PFSK-1 (cell line): ENCODE measurements at regions not wholly inside any gene's neighbourhood (a gene's known extent, or its start where the extent isn't known, plus 50 kb on each side); places are given as distances from the start of the nearest gene placed in this dataset.

ENCODE experiments used
- FOXP2 ChIP-seq: optimal IDR thresholded peaks from 2 replicates; pipeline ENCODE3; 2011; ENCODE audit warnings: borderline replicate concordance, control low read depth, inconsistent platforms; ENCODE audit not compliant: insufficient read depth; ENCODE audit errors: extremely low read length, extremely low read depth
- POLR2AphosphoS5 ChIP-seq: IDR thresholded peaks from 2 replicates; pipeline ENCODE4 v1.6.1; 2012; ENCODE audit warnings: low read depth, mild to moderate bottlenecking, control low read depth, low read length, moderate library complexity
- SIN3A ChIP-seq: IDR thresholded peaks from 2 replicates; pipeline ENCODE4 v1.6.1; 2012; ENCODE audit warnings: mild to moderate bottlenecking, low read length, moderate library complexity, borderline replicate concordance; ENCODE audit not compliant: insufficient read depth
- TAF1 ChIP-seq: IDR thresholded peaks from 2 replicates; pipeline ENCODE4 v1.6.1; 2012; ENCODE audit warnings: low read length, control low read depth, borderline replicate concordance; ENCODE audit not compliant: insufficient read depth
- TF ChIP-seq, protein P1 (sequence below), 2 experiments: IDR thresholded peaks; 2 replicates each; pipeline versions ENCODE4 v1.6.1 to v1.8.0; 2011 to 2012; ENCODE audit warnings: low read depth in 2 of 2, low read length in 2 of 2, control low read depth in 1 of 2, inconsistent platforms in 1 of 2, mild to moderate bottlenecking in 1 of 2, moderate library complexity in 1 of 2; ENCODE audit not compliant: insufficient read depth in 1 of 2

DNA sequence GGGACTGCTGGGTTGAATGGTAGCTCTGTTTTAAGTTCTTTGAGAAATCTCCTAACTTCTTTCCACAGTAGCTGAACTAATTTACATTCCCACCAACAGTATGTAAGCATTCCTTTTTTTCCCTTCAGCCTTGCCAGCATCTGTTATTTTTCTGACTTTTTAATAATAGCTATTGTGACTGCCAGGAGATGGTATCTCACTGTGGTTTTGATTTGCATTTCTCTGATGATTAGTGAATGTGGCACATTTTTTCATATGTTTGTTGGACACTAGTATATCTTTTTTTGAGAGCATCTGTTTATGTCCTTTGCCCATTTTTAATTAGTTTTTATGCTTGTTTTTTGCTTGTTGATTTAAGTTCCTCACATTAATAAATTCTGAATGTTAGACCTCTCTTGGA, 990.8 kb downstream of the GATA3 start:
- no peak for TF ChIP-seq POLR2AphosphoS5
- no peak for TF ChIP-seq TAF1
- no peak for TF ChIP-seq SIN3A
- no peak for TF ChIP-seq FOXP2
- TF ChIP-seq, protein P1, sequence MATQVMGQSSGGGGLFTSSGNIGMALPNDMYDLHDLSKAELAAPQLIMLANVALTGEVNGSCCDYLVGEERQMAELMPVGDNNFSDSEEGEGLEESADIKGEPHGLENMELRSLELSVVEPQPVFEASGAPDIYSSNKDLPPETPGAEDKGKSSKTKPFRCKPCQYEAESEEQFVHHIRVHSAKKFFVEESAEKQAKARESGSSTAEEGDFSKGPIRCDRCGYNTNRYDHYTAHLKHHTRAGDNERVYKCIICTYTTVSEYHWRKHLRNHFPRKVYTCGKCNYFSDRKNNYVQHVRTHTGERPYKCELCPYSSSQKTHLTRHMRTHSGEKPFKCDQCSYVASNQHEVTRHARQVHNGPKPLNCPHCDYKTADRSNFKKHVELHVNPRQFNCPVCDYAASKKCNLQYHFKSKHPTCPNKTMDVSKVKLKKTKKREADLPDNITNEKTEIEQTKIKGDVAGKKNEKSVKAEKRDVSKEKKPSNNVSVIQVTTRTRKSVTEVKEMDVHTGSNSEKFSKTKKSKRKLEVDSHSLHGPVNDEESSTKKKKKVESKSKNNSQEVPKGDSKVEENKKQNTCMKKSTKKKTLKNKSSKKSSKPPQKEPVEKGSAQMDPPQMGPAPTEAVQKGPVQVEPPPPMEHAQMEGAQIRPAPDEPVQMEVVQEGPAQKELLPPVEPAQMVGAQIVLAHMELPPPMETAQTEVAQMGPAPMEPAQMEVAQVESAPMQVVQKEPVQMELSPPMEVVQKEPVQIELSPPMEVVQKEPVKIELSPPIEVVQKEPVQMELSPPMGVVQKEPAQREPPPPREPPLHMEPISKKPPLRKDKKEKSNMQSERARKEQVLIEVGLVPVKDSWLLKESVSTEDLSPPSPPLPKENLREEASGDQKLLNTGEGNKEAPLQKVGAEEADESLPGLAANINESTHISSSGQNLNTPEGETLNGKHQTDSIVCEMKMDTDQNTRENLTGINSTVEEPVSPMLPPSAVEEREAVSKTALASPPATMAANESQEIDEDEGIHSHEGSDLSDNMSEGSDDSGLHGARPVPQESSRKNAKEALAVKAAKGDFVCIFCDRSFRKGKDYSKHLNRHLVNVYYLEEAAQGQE (IDR thresholded peaks at IDR 0.05; ENCODE audit: insufficient read depth in 1 of 2, low read depth in 2 of 2, low read length in 2 of 2), result no peak

GRCh38 chr10:9051328-9051974, 997.0 kb downstream of the GATA3 start:
- TF ChIP-seq SIN3A (no peak), FOXP2 (no peak), POLR2AphosphoS5 (no peak), TAF1 (no peak)
- TF ChIP-seq, protein P1 (IDR thresholded peaks at IDR 0.05; ENCODE audit: insufficient read depth in 1 of 2, low read depth in 2 of 2, low read length in 2 of 2), result no peak

DNA sequence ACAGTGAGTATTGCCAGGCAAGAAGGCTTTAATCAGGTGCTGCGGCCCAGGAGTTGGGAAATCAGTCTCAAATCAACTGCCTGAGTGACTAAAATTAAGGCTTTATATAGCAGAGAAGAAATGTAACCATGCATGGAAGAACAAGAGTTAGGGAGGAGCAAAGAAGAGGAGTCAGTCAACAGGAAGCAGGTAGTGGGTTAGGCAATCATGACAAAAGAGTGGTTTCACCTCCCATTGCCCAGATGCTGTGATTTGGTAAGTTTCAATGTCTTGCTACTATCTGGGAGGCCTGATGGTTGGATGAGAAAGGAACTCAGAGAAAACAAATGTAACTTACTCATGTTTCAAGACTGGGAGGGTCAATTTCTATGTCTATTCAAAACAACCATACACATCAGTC, 998.3 kb downstream of the GATA3 start:
- TF ChIP-seq TAF1, result no peak
- no peak for TF ChIP-seq FOXP2
- TF ChIP-seq, protein P1 (IDR thresholded peaks at IDR 0.05; ENCODE audit: insufficient read depth in 1 of 2, low read depth in 2 of 2, low read length in 2 of 2), result no peak
- no peak for TF ChIP-seq SIN3A
- TF ChIP-seq POLR2AphosphoS5, result no peak

GRCh38 chr10:9056521-9056920, 1002.0 kb downstream of the GATA3 start:
- TF ChIP-seq, protein P1 (IDR thresholded peaks at IDR 0.05; ENCODE audit: insufficient read depth in 1 of 2, low read depth in 2 of 2, low read length in 2 of 2), result no peak
- TF ChIP-seq FOXP2, result no peak
- TF ChIP-seq POLR2AphosphoS5, result no peak
- TF ChIP-seq TAF1, result no peak
- no peak for TF ChIP-seq SIN3A
